ENCODE measurements at regions not wholly inside any gene's neighbourhood (a gene's known extent, or its start where the extent isn't known, plus 50 kb on each side); places are given as distances from the start of the nearest gene placed in this dataset.

- ChIA-PET POLR2A (no interaction called here), CTCF (no interaction called here)
- no peaks in the 10 kb centered on the region for H3K9me3 ChIP-seq (ENCODE audit: control insufficient read depth, insufficient read depth, low read depth, low read length)
- in situ Hi-C loops (cut with HindIII; ENCODE audit: low pct_unique_long_range_greater_than_20kb, low sequenced_read_pairs) (no loop called here), intact Hi-C loops (cut with micrococcal nuclease; ENCODE audit: unreplicated experiment) (no loop called here)
- no peaks in the 10 kb centered on the region for H3K36me3 ChIP-seq (ENCODE audit: control insufficient read depth, insufficient read depth, low read length)
- no peaks in the 10 kb centered on the region for H3K27me3 ChIP-seq (ENCODE audit: control insufficient read depth, insufficient read depth, low read length)
- no peaks in the 10 kb centered on the region for H3K4me1 ChIP-seq (ENCODE audit: control insufficient read depth, insufficient read depth, low read length)
- no peak overlapping the region for H3K27ac ChIP-seq (ENCODE audit: low read length)
- ATAC-seq (no peak), DNase-seq (ENCODE audit: low read depth, low spot score) (no peak)
- TF ChIP-seq SIN3A (IDR thresholded peaks at IDR 0.05; ENCODE audit: borderline replicate concordance, insufficient read depth, low read depth, low read length): no peak
- no peak for TF ChIP-seq CTCF (IDR thresholded peaks at IDR 0.05)
- no peak for TF ChIP-seq POLR2AphosphoS5 (IDR thresholded peaks at IDR 0.05; ENCODE audit: low read depth, low read length)
- TF ChIP-seq TCF7L2 (IDR thresholded peaks at IDR 0.05; ENCODE audit: low read depth, low read length): no peak
- TF ChIP-seq, protein P1, sequence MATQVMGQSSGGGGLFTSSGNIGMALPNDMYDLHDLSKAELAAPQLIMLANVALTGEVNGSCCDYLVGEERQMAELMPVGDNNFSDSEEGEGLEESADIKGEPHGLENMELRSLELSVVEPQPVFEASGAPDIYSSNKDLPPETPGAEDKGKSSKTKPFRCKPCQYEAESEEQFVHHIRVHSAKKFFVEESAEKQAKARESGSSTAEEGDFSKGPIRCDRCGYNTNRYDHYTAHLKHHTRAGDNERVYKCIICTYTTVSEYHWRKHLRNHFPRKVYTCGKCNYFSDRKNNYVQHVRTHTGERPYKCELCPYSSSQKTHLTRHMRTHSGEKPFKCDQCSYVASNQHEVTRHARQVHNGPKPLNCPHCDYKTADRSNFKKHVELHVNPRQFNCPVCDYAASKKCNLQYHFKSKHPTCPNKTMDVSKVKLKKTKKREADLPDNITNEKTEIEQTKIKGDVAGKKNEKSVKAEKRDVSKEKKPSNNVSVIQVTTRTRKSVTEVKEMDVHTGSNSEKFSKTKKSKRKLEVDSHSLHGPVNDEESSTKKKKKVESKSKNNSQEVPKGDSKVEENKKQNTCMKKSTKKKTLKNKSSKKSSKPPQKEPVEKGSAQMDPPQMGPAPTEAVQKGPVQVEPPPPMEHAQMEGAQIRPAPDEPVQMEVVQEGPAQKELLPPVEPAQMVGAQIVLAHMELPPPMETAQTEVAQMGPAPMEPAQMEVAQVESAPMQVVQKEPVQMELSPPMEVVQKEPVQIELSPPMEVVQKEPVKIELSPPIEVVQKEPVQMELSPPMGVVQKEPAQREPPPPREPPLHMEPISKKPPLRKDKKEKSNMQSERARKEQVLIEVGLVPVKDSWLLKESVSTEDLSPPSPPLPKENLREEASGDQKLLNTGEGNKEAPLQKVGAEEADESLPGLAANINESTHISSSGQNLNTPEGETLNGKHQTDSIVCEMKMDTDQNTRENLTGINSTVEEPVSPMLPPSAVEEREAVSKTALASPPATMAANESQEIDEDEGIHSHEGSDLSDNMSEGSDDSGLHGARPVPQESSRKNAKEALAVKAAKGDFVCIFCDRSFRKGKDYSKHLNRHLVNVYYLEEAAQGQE (IDR thresholded peaks at IDR 0.05; ENCODE audit: insufficient read depth in 1 of 2, low read depth in 2 of 2, low read length in 1 of 2): no peak
- H3K4me3 ChIP-seq (ENCODE audit: low read depth in 2 of 2, low read length in 2 of 2): no peak overlapping the region
- no TSS peak for BruUV-seq (replicated peaks)
Observed at GRCh38 chr2:200041639-200042038, 86.3 kb downstream of the MAIP1 start.

- H3K4me3 ChIP-seq (ENCODE audit: low read depth in 2 of 2, low read length in 2 of 2): no peak overlapping the region
- no peaks in the 10 kb centered on the region for H3K36me3 ChIP-seq (ENCODE audit: control insufficient read depth, insufficient read depth, low read length)
- no peak for TF ChIP-seq SIN3A (IDR thresholded peaks at IDR 0.05; ENCODE audit: borderline replicate concordance, insufficient read depth, low read depth, low read length)
- no peak for TF ChIP-seq POLR2AphosphoS5 (IDR thresholded peaks at IDR 0.05; ENCODE audit: low read depth, low read length)
- TF ChIP-seq TCF7L2 (IDR thresholded peaks at IDR 0.05; ENCODE audit: low read depth, low read length): no peak
- TF ChIP-seq, protein P1 (IDR thresholded peaks at IDR 0.05; ENCODE audit: insufficient read depth in 1 of 2, low read depth in 2 of 2, low read length in 1 of 2): no peak
- no peak for TF ChIP-seq CTCF (IDR thresholded peaks at IDR 0.05)
- H3K27me3 ChIP-seq (ENCODE audit: control insufficient read depth, insufficient read depth, low read length): no peaks in the 10 kb centered on the region
- ChIA-PET CTCF (no interaction called here), POLR2A (no interaction called here)
- intact Hi-C loops (cut with micrococcal nuclease; ENCODE audit: unreplicated experiment): no loop called here
- DNase-seq (ENCODE audit: low read depth, low spot score) (no peak), ATAC-seq (no peak)
- H3K4me1 ChIP-seq (ENCODE audit: control insufficient read depth, insufficient read depth, low read length): no peaks in the 10 kb centered on the region
- in situ Hi-C loops (cut with HindIII; ENCODE audit: low pct_unique_long_range_greater_than_20kb, low sequenced_read_pairs): no loop called here
- no TSS peak for BruUV-seq (replicated peaks)
- H3K9me3 ChIP-seq (ENCODE audit: control insufficient read depth, insufficient read depth, low read depth, low read length): no peaks in the 10 kb centered on the region
- H3K27ac ChIP-seq (ENCODE audit: low read length): no peak overlapping the region
Observed at GRCh38 chr2:200042102-200042735, 86.8 kb downstream of the MAIP1 start.
